NCI-H128 (cell line): ENCODE measurements at regions not wholly inside any gene's neighbourhood (a gene's known extent, or its start where the extent isn't known, plus 50 kb on each side); places are given as distances from the start of the nearest gene placed in this dataset.

Source experiments
- DNase-seq: peaks from one replicate; lab custom pipeline; 2025; ENCODE audit not compliant: unreplicated experiment; lab: John Stamatoyannopoulos, UW

GRCh38 chr10:25661632-25662031 lies 272.4 kb upstream of the MYO3A start:
- no peak for DNase-seq

GRCh38 chr10:25666276-25666675 lies 267.8 kb upstream of the MYO3A start:
- no peak for DNase-seq

- DNase-seq: no peak
These were observed 258.8 kb upstream of the MYO3A start for GRCh38 chr10:25675204-25675603.

- DNase-seq: no peak
These were observed 258.4 kb upstream of the MYO3A start for GRCh38 chr10:25675615-25676014.

- no peak for DNase-seq
These were observed 255.8 kb upstream of the MYO3A start for GRCh38 chr10:25678220-25678619.

GRCh38 chr10:25678666-25679065 lies 255.4 kb upstream of the MYO3A start:
- DNase-seq: no peak

- DNase-seq: no peak
These were observed 251.7 kb upstream of the MYO3A start for GRCh38 chr10:25682203-25682851.

- DNase-seq: no peak
These were observed 250.7 kb upstream of the MYO3A start for GRCh38 chr10:25683344-25683743.

- no peak for DNase-seq
These were observed 246.5 kb upstream of the MYO3A start for GRCh38 chr10:25687521-25687920.

- DNase-seq: no peak
These were observed 244.5 kb upstream of the MYO3A start for GRCh38 chr10:25689346-25690100.

- no peak for DNase-seq
These were observed 241.3 kb upstream of the MYO3A start for GRCh38 chr10:25692761-25693160.

GRCh38 chr10:25694206-25694933 lies 239.7 kb upstream of the MYO3A start:
- DNase-seq: no peak

- DNase-seq: no peak
These were observed 239.1 kb upstream of the MYO3A start for GRCh38 chr10:25694971-25695370.

- no peak for DNase-seq
These were observed 238.4 kb upstream of the MYO3A start for GRCh38 chr10:25695586-25695985.

GRCh38 chr10:25696013-25696708 lies 237.9 kb upstream of the MYO3A start:
- no peak for DNase-seq

GRCh38 chr10:25697412-25697811 lies 236.6 kb upstream of the MYO3A start:
- DNase-seq: no peak

- no peak for DNase-seq
These were observed 235.4 kb upstream of the MYO3A start for GRCh38 chr10:25698638-25699037.

- no peak for DNase-seq
These were observed 234.4 kb upstream of the MYO3A start for GRCh38 chr10:25699631-25700030.

GRCh38 chr10:25701652-25702051 lies 232.4 kb upstream of the MYO3A start:
- no peak for DNase-seq

- no peak for DNase-seq
These were observed 229.4 kb upstream of the MYO3A start for GRCh38 chr10:25704622-25705021.

GRCh38 chr10:25707572-25707971 lies 226.5 kb upstream of the MYO3A start:
- no peak for DNase-seq
